NCI-H146 treated with DMSO at 0.1 percent for 48 hours (cell line): ENCODE measurements at regions not wholly inside any gene's neighbourhood (a gene's known extent, or its start where the extent isn't known, plus 50 kb on each side); places are given as distances from the start of the nearest gene placed in this dataset.

ENCODE experiments used
- DNase-seq: peaks from one replicate; lab custom pipeline; 2025; ENCODE audit not compliant: unreplicated experiment; lab: John Stamatoyannopoulos, UW

- DNase-seq, result no peak
Measured at GRCh38 chr22:49299821-49300231, 527.8 kb downstream of the BRD1 start.

- DNase-seq, result no peak
Measured at GRCh38 chr22:49298834-49299750, 528.6 kb downstream of the BRD1 start.

DNA sequence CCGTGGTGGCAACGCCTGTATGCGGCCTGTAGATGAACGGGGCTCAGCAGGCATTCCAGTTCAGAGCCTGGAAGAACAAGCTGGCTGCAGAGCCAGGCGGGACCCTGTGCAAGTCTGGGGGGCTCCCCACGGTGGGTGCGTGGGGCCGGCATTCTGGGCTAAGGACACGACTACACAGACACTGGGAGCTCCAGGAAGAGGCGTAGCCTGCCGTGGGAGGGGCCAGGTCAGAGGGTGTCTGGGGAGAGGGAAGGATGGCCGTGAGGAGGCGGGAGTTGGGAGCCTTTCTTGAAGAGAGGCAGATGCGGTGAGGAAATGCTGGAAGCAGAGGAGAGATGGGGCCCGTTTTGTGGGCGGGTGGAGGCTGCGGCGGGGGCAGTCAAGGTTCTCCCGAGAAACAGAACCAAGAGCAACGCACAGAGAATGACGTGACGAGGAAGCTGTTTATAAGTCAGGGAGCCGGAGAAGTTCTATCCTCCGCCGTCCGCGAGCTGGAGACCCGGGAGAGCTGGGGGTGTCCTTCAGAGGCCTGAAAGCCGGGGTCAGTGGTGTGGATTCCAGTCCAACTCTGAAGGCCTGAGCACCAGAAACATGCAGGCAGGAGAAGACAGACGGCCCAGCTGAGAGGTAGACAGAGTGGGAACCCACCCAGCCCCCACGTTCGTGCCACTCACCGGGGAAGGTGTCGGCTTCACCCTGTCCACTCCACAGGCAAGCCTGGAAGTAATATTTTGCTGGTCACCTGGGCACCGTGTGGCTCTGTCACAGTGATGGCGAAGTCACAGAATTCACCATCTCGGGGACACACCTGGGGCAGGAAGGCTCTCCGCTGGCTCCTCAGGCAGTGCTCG is 529.6 kb downstream of the BRD1 start:
- no peak for DNase-seq

- DNase-seq, result no peak
Measured at GRCh38 chr22:49297286-49297870, 530.3 kb downstream of the BRD1 start.

DNA sequence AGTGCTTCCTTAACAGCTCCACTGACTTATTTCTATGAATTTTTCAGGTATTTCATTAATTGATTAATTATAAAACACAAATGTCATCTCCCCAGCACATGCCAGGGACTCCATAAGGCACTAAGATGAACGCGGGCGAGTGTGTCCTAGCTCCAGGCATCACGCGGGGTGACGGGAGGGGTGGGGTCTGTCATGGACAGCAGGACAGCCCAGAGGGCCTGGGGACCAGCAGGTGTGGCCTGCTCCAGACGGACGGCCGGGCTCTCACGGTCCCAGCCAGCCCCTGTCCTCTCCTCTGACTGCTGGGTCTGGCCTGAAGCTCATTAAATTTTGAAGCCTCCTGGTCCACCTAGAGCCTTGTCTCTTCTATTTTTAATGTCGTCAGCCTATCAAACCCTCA is 531.1 kb downstream of the BRD1 start:
- DNase-seq, result no peak

- no peak for DNase-seq
Measured at GRCh38 chr22:49295851-49296560, 531.7 kb downstream of the BRD1 start.

DNA sequence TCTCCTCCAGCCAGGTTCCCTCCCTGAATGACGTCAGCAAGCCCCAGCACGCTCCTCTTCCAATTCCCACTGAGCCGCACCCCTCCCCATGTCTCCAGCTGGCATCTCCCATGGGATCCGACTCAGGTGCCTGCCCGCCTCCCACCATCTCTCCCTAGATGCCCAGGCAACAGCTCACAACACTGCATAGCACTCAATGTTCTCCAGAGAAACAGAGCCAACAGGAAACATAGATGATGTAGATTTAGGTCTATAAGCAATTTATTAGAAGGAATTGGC is 532.3 kb downstream of the BRD1 start:
- DNase-seq, result no peak

GRCh38 chr22:49294656-49295464 is 532.8 kb downstream of the BRD1 start:
- no peak for DNase-seq

GRCh38 chr22:49292909-49293308 is 534.8 kb downstream of the BRD1 start:
- no peak for DNase-seq

DNA sequence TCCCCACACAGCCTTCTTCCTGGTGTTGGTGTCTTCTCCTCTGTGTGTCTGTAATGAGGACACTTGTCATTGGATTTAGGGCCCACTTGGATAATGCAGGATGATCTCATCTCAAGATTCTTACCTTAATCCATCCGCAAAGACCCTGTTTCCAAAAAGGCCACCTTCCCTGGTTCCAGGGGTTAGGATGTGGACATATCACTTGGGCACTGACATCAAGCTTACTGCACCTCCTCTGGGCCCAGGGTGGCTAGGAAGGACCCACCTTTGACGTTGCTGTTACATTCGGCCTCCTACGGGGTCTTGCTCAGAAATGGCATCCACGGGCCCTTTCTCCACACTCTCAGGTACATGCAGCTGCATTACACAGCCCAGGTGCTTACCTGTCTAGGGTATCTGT is 535.9 kb downstream of the BRD1 start:
- no peak for DNase-seq

DNA sequence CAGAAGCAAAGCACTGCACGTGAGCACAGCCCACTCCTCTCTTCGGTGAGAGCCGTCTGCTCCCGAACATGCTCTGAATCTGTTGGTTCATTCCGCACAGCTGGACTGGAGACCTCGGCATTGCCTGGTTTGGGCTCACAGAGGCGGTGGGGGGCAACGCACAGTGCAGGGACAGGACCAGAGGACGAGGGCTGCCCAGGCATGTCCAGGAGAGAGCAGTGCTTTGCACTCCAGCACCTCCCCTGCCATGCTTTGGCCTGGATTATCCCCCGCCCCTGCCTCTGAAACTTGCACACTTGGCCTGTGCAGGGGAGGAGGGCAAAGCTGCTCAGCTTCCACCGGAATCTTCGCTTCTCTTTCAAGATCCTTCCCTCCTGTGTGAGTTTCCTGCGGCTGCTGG is 536.5 kb downstream of the BRD1 start:
- DNase-seq, result no peak

- no peak for DNase-seq
Measured at GRCh38 chr22:49290711-49291110, 537.0 kb downstream of the BRD1 start.

DNA sequence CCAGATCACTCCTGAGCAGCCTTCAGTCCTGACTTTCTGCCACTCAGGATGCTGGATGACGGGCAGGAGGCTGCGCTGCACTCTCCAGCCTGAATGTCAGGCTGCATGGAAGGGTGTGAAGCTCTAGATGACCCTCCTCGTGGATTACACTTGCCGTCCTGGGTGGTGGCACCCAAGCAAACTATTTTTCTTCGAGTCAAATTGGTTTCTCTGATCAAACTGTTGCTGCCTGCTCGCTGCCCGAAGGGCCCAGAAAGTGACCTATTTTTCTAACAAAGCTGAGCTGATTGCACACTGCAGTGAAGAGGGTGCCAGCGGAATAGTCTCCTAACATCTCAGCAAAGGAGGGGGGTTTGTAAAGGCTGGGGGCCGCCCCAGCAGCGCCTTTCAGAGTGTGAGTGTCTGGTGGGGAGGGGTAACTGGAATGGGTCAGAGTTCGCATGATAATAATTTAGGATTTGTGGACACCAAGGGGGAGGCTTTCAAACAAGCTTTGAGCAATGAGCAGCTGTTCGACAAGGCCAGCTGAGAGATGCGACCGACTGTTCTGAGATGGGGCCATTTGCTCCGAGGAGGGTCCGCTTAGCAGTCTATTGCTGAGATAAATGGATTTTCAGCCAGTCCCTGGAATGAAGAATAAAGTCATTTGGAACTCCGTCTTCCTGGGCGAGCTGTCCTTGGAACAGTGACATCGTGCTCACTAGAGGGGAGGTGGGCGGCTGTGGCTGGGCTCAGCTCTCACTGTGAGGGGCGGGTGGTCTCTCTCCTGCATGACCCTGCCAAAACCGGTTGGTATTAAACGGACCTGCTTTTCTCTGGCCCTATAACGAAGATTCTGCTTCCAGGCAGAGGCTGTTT is 537.6 kb downstream of the BRD1 start:
- DNase-seq, result no peak

GRCh38 chr22:49286181-49286760 is 541.4 kb downstream of the BRD1 start:
- DNase-seq, result no peak

DNA sequence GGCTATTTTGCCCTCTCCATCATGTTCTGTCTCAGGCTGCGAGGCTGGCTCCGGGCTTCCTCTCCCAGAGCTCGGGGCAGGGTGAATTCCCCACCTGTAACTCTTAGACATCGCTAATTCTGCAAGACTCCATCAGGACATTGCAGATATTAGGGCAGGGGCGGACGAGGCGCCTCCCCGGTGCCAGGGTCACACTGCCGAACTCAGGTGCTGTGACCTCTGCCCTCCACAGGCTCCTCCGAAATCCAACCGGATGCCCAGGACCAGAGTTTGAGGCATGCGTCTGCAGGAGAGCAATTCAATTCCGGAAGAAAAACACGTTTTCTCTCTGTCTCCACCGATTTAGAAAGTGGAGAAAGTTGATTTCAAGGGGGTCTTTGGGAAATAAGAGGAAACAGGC is 542.7 kb downstream of the BRD1 start:
- no peak for DNase-seq

DNA sequence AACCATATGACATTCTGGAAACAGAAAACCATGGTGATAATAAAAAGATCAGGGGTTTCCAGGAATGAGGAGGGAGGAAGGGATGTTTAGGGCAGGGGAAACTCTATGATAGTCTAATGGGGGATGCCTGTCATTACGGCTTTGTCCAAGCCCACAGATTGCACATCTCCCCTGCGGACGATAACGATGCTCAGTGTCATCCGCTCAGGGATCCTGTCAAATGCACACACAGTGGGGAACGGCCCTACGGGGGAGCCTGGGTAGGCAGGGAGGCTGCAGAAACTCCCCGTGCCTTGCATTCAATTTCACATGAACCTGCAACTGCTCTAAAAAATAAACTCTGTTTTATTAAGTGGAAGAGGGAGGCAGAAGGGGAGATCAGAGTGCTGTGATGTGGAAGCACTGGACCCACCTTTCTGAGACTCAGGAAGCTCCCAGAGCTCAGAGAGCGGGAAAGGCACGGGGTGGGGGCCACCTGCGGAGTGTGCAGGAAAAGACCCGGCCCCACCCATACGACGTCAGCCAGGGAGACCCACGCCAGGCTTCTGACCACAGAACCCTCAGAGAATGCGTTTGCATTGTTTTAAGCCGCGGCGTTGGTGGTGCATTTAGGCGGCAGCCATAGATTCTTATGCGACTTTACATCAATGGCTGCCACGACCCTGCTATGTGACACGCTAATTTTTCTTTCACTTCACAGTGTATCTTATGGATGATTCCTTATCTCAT is 543.5 kb downstream of the BRD1 start:
- DNase-seq, result no peak

GRCh38 chr22:49282596-49282995 is 545.1 kb downstream of the BRD1 start:
- DNase-seq, result no peak
